ENCODE measurements at regions not wholly inside any gene's neighbourhood (a gene's known extent, or its start where the extent isn't known, plus 50 kb on each side); places are given as distances from the start of the nearest gene placed in this dataset.

DNA sequence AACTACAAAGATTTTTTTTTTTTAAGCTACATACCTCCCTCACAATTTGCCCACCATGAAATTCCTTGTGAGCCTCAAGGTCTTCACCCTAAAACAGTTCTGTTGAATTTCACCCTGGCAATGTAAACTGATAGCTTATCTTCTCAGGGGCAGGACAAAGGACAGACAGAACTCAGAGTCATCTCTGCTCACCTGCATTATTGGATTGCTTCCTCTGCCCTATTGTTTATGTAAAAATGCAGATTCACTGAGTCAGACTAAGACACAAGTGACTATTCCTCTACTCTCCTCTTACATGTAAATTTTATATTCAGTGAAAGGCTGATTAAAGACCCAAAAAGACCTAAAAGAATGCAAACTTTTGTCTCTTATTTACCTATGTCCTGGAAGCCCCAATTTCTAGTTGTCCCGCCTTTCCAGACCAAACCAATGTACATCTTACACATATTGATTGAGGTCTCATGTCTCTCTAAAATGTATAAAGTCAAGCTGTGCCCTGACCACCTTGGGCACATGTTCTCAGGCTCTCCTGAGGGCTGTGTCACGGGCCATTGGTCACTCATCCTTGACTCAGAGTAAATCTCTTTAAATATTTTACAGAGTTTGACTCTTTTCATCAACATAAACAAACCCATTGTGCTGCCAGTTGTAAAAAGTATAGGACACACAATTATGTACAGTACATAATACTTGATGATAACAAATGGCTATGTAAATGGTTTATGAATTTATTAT lies 440.2 kb downstream of the HTR7 start:
- no peaks in the 10 kb centered on the region for H3K27me3 ChIP-seq (ENCODE audit: control insufficient read depth, insufficient read depth, low read length)
- no peak overlapping the region for H3K27ac ChIP-seq (ENCODE audit: low read length)
- no peaks in the 10 kb centered on the region for H3K4me1 ChIP-seq (ENCODE audit: control insufficient read depth, insufficient read depth, low read length)
- DNase-seq (ENCODE audit: low read depth, low spot score): no peak
- H3K4me3 ChIP-seq (ENCODE audit: low read length): no peak overlapping the region
- no peaks in the 10 kb centered on the region for H3K36me3 ChIP-seq (ENCODE audit: control insufficient read depth, insufficient read depth, low read length)
- no peaks in the 10 kb centered on the region for H3K9me3 ChIP-seq (ENCODE audit: control insufficient read depth, insufficient read depth, low read length)
- WGBS (ENCODE audit: insufficient coverage, insufficient read length): no CpG with 5 or more reads among the region's 2 CpGs

DNA sequence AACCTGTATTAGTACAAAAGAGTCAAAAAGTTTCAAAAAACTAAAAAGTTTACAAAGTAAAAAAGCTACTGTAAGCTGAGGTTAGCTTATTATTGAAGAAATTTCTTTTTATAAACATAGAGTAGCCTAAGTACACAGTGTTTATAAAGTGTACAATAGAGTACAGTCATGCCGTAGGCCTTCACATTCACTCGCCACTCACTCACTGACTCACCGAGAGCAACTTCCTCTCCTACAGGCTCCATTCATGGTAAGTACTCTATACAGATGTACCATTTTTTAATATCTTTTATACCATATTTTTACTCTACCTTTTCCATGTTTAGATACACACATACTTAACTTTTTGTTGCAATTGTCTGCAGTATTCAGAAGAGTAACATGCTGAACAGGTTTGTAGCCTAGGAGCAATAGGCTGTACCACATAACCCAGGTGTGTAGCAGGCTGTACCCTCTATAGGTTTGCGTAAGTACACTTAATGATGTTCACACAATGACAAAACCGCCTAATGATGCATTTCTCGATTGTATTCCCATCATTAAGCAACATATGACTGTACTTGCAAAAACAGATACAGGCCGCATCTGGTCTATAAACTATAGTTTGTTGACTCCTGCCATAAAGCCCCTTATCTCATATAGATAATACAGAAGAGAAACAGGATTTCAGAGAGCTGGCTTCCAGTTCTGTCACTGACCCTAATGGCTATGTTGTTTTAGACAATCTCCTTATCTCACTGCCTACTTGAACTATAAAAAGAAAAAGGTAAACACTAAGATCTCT lies 438.8 kb downstream of the HTR7 start:
- DNase-seq (ENCODE audit: low read depth, low spot score): no peak
- no CpG with 5 or more reads among the region's 7 CpGs for WGBS (ENCODE audit: insufficient coverage, insufficient read length)
- H3K27ac ChIP-seq (ENCODE audit: low read length): no peak overlapping the region

DNA sequence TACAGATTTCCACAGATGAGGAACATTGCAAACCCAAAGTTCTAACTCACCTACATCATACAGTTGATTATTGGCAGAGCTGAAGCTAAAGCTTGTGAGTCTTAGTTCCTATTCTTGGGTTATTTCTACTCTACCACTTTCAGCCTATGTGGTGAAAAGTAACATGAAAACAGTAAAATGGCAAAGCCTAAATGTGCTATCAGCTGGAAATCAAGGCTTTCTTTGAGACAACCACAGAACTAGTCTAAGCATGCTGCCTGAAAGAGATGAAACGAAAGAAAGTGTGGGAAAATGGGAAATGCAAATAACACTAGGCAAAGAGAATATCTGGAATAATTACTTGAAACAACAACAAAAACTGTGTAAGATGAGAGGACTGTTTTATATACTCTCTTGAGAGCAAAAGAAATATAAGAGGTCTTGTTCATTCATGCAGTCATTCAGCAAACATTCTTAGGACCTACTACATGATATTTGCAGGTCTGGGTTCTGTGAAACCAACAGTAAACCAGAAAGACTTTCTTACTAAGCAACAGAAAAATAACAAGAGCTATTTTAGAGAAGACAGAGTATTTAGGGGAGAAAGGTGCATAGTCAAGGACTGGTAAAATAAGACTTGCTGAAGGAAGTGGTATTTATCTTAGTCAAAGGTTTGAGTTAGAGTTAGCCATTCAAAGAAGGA lies 437.1 kb downstream of the HTR7 start:
- Histone ChIP-seq H3K27ac (ENCODE audit: low read length) (no peak overlapping the region), H3K36me3 (ENCODE audit: control insufficient read depth, insufficient read depth, low read length) (no peaks in the 10 kb centered on the region), H3K27me3 (ENCODE audit: control insufficient read depth, insufficient read depth, low read length) (no peaks in the 10 kb centered on the region), H3K4me3 (ENCODE audit: low read length) (no peak overlapping the region), H3K9me3 (ENCODE audit: control insufficient read depth, insufficient read depth, low read length) (no peaks in the 10 kb centered on the region), H3K4me1 (ENCODE audit: control insufficient read depth, insufficient read depth, low read length) (no peaks in the 10 kb centered on the region)
- no CpG with 5 or more reads among the region's 1 CpG for WGBS (ENCODE audit: insufficient coverage, insufficient read length)
- DNase-seq (ENCODE audit: low read depth, low spot score): no peak

More for the DNA sequence above, 438.8 kb downstream of the HTR7 start:
- no peaks in the 10 kb centered on the region for H3K4me1 ChIP-seq (ENCODE audit: control insufficient read depth, insufficient read depth, low read length)
- H3K4me3 ChIP-seq (ENCODE audit: low read length): no peak overlapping the region
- H3K9me3 ChIP-seq (ENCODE audit: control insufficient read depth, insufficient read depth, low read length): no peaks in the 10 kb centered on the region
- no peaks in the 10 kb centered on the region for H3K27me3 ChIP-seq (ENCODE audit: control insufficient read depth, insufficient read depth, low read length)
- H3K36me3 ChIP-seq (ENCODE audit: control insufficient read depth, insufficient read depth, low read length): no peaks in the 10 kb centered on the region

DNA sequence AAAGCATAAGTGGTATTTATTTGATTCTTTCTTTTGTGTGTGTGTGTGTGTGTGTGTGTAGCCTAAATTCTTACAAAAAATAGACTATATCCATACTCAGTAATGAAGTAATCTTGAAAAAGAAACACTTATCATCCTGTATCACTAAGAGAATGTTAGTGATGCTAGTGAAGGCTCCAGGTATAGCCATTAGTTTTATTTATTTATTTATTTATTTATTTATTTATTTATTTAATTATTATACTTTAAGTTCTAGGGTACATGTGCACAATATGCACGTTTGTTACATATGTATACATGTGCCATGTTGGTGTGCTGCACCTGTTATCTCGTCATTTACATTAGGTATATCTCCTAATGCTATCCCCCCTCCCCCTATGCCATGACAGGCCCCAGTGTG lies 436.0 kb downstream of the HTR7 start:
- WGBS (ENCODE audit: insufficient coverage, insufficient read length): no CpG with 5 or more reads among the region's 2 CpGs
- Histone ChIP-seq H3K36me3 (ENCODE audit: control insufficient read depth, insufficient read depth, low read length) (no peaks in the 10 kb centered on the region), H3K4me1 (ENCODE audit: control insufficient read depth, insufficient read depth, low read length) (no peaks in the 10 kb centered on the region), H3K9me3 (ENCODE audit: control insufficient read depth, insufficient read depth, low read length) (no peaks in the 10 kb centered on the region), H3K27ac (ENCODE audit: low read length) (no peak overlapping the region), H3K4me3 (ENCODE audit: low read length) (no peak overlapping the region), H3K27me3 (ENCODE audit: control insufficient read depth, insufficient read depth, low read length) (no peaks in the 10 kb centered on the region)
- no peak for DNase-seq (ENCODE audit: low read depth, low spot score)

DNA sequence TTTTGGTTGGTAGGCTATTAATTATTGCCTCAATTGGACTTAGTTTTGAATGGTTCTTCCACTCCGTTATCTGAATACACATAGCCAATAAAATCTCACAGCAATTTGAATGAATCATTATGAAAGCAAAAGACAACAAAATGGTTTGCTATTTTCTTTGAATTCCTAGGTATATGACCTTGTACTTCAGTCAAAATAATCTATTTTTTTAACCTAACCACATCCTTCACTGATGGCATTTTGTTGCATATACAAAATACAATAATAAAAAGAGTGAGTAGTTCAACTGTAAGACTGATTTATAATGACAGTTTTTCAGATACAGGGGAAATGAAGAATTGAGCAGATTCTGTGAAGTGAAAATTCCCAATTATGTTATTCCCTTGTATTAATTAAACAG lies 433.1 kb downstream of the HTR7 start:
- Histone ChIP-seq H3K27ac (ENCODE audit: low read length) (no peak overlapping the region), H3K4me1 (ENCODE audit: control insufficient read depth, insufficient read depth, low read length) (no peaks in the 10 kb centered on the region), H3K27me3 (ENCODE audit: control insufficient read depth, insufficient read depth, low read length) (no peaks in the 10 kb centered on the region), H3K4me3 (ENCODE audit: low read length) (no peak overlapping the region), H3K36me3 (ENCODE audit: control insufficient read depth, insufficient read depth, low read length) (no peaks in the 10 kb centered on the region), H3K9me3 (ENCODE audit: control insufficient read depth, insufficient read depth, low read length) (no peaks in the 10 kb centered on the region)
- no CpG with 5 or more reads among the region's 1 CpG for WGBS (ENCODE audit: insufficient coverage, insufficient read length)
- DNase-seq (ENCODE audit: low read depth, low spot score): no peak

DNA sequence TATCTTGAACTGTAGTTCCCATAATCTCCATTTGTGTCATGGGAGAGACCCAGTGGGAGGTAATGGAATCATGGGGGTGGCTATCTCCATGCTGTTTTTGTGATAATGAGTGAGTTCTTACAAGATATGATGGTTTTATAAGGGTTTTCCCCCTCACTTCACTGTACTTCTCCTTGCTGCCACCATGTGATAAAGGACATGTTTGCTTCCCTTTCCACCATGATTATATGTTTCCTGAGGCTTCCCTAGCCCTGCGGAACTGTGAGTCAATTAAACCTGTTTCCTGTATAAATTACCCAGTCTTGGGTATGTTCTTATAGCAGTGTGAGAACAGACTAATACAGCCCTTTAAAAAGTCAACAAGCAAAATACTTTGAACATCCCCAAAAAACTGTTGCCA lies 427.7 kb downstream of the HTR7 start:
- Histone ChIP-seq H3K9me3 (ENCODE audit: control insufficient read depth, insufficient read depth, low read length) (no peaks in the 10 kb centered on the region), H3K27ac (ENCODE audit: low read length) (no peak overlapping the region), H3K36me3 (ENCODE audit: control insufficient read depth, insufficient read depth, low read length) (no peaks in the 10 kb centered on the region), H3K4me1 (ENCODE audit: control insufficient read depth, insufficient read depth, low read length) (no peaks in the 10 kb centered on the region), H3K27me3 (ENCODE audit: control insufficient read depth, insufficient read depth, low read length) (no peaks in the 10 kb centered on the region), H3K4me3 (ENCODE audit: low read length) (no peak overlapping the region)
- no CpG with 5 or more reads among the region's 1 CpG for WGBS (ENCODE audit: insufficient coverage, insufficient read length)
- DNase-seq (ENCODE audit: low read depth, low spot score): no peak

- no peaks in the 10 kb centered on the region for H3K9me3 ChIP-seq (ENCODE audit: control insufficient read depth, insufficient read depth, low read length)
- H3K4me3 ChIP-seq (ENCODE audit: low read length): no peak overlapping the region
- DNase-seq (ENCODE audit: low read depth, low spot score): no peak
- no peaks in the 10 kb centered on the region for H3K4me1 ChIP-seq (ENCODE audit: control insufficient read depth, insufficient read depth, low read length)
- no peaks in the 10 kb centered on the region for H3K36me3 ChIP-seq (ENCODE audit: control insufficient read depth, insufficient read depth, low read length)
- H3K27ac ChIP-seq (ENCODE audit: low read length): no peak overlapping the region
- no peaks in the 10 kb centered on the region for H3K27me3 ChIP-seq (ENCODE audit: control insufficient read depth, insufficient read depth, low read length)
Observed at GRCh38 chr10:90432866-90433265, 425.0 kb downstream of the HTR7 start.

- no peaks in the 10 kb centered on the region for H3K9me3 ChIP-seq (ENCODE audit: control insufficient read depth, insufficient read depth, low read length)
- no peaks in the 10 kb centered on the region for H3K36me3 ChIP-seq (ENCODE audit: control insufficient read depth, insufficient read depth, low read length)
- no peak overlapping the region for H3K4me3 ChIP-seq (ENCODE audit: low read length)
- no peaks in the 10 kb centered on the region for H3K27me3 ChIP-seq (ENCODE audit: control insufficient read depth, insufficient read depth, low read length)
- no peak overlapping the region for H3K27ac ChIP-seq (ENCODE audit: low read length)
- no peaks in the 10 kb centered on the region for H3K4me1 ChIP-seq (ENCODE audit: control insufficient read depth, insufficient read depth, low read length)
- no peak for DNase-seq (ENCODE audit: low read depth, low spot score)
Observed at GRCh38 chr10:90435296-90435695, 422.5 kb downstream of the HTR7 start.

DNA sequence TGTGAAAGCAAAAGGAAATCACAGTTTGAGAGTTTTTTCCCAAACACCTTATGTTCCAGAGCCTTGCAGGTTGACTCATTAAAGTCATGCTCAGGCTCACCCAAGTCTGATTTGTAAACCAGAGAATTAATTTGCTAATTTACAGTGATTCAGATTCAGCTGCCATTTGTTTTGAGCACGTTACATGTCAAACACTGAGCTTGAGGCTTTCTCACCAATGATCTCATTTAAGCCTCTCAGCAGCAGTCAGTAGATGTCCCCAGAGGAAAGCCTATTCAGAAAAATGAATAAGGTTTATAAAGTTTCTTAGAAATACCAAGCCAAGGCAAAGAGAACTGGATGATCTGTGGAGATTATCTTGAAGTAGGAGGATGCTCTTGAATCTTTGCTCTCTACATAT lies 420.4 kb downstream of the HTR7 start:
- H3K27me3 ChIP-seq (ENCODE audit: control insufficient read depth, insufficient read depth, low read length): no peaks in the 10 kb centered on the region
- no peak for DNase-seq (ENCODE audit: low read depth, low spot score)
- H3K4me1 ChIP-seq (ENCODE audit: control insufficient read depth, insufficient read depth, low read length): no peaks in the 10 kb centered on the region
- H3K27ac ChIP-seq (ENCODE audit: low read length): no peak overlapping the region
- H3K4me3 ChIP-seq (ENCODE audit: low read length): no peak overlapping the region
- WGBS (ENCODE audit: insufficient coverage, insufficient read length): no CpG with 5 or more reads among the region's 1 CpG
- no peaks in the 10 kb centered on the region for H3K9me3 ChIP-seq (ENCODE audit: control insufficient read depth, insufficient read depth, low read length)
- no peaks in the 10 kb centered on the region for H3K36me3 ChIP-seq (ENCODE audit: control insufficient read depth, insufficient read depth, low read length)

DNA sequence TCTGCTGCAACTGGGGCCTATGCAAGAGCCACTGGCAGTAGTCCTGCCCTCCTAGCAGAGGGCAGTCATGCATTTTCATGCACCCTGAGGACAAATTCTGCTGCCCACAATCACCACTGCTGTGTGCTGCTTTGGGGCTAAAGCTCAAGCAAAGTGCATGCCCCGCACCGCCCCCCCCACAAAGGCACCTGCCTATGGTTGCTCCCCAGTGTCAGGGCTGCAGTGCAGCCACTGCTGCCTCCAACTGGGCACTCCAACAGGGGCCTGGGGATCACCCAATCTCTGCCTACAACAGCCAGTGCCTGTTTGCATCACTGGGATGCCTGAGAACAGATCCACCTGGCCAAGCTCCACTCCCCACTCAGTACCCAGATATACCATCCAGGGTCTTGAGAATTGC lies 417.0 kb downstream of the HTR7 start:
- Histone ChIP-seq H3K4me3 (ENCODE audit: low read length) (no peak overlapping the region), H3K27ac (ENCODE audit: low read length) (no peak overlapping the region), H3K36me3 (ENCODE audit: control insufficient read depth, insufficient read depth, low read length) (no peaks in the 10 kb centered on the region), H3K27me3 (ENCODE audit: control insufficient read depth, insufficient read depth, low read length) (no peaks in the 10 kb centered on the region), H3K9me3 (ENCODE audit: control insufficient read depth, insufficient read depth, low read length) (no peaks in the 10 kb centered on the region), H3K4me1 (ENCODE audit: control insufficient read depth, insufficient read depth, low read length) (no peaks in the 10 kb centered on the region)
- no CpG with 5 or more reads among the region's 2 CpGs for WGBS (ENCODE audit: insufficient coverage, insufficient read length)
- no peak for DNase-seq (ENCODE audit: low read depth, low spot score)
